ENCODE measurements at regions not wholly inside any gene's neighbourhood (a gene's known extent, or its start where the extent isn't known, plus 50 kb on each side); places are given as distances from the start of the nearest gene placed in this dataset.

GRCh38 chr1:70495370-70495769 is 84.3 kb downstream of the CTH start:
- no peak overlapping the region for H2AK5ac ChIP-seq (ENCODE audit: low read depth, low read length)
- no peaks in the 10 kb centered on the region for H3K9me3 ChIP-seq (ENCODE audit: insufficient read depth in 2 of 2, low read depth in 1 of 2, low read length in 1 of 2)
- H3K4me3 ChIP-seq (ENCODE audit: extremely low read depth in 1 of 4, insufficient read depth in 2 of 4, low read depth in 3 of 4, low read length in 4 of 4), result no peak overlapping the region
- H3K9ac ChIP-seq (replicated peaks in 1 of 4; ENCODE audit: extremely low read depth in 1 of 4, low read depth in 3 of 4, low read length in 3 of 4), result no peak overlapping the region
- no peak overlapping the region for H2BK5ac ChIP-seq (ENCODE audit: low read depth, low read length)
- no peaks in the 10 kb centered on the region for H3K36me3 ChIP-seq (ENCODE audit: control insufficient read depth in 2 of 4, insufficient read depth in 4 of 4, low read length in 3 of 4)
- no peak overlapping the region for H2AFZ ChIP-seq (ENCODE audit: low read length)
- no peak overlapping the region for H3K4me2 ChIP-seq (ENCODE audit: insufficient read depth in 1 of 2, low read depth in 2 of 2, low read length in 2 of 2)
- H2BK12ac ChIP-seq (ENCODE audit: low read depth, low read length), result no peak overlapping the region
- H2BK120ac ChIP-seq (replicated peaks; ENCODE audit: low read depth, low read length), result no peak overlapping the region
- H3K23me2 ChIP-seq (ENCODE audit: low read depth, low read length), result no peaks in the 10 kb centered on the region; the same call in 1 of the 2 replicates
- H3K18ac ChIP-seq (ENCODE audit: extremely low read depth, low read length), result no peak overlapping the region
- H3K27me3 ChIP-seq (replicated peaks in 1 of 4; ENCODE audit: control insufficient read depth in 3 of 4, extremely low read depth in 1 of 4, insufficient read depth in 3 of 4, low read length in 3 of 4), result no peaks in the 10 kb centered on the region
- no peaks in the 10 kb centered on the region for H3K79me2 ChIP-seq (ENCODE audit: control insufficient read depth in 1 of 2, insufficient read depth in 2 of 2, low read length in 2 of 2)
- no peaks in the 10 kb centered on the region for H4K20me1 ChIP-seq (replicated peaks in 1 of 2; ENCODE audit: control insufficient read depth in 1 of 2, insufficient read depth in 2 of 2, low read length in 2 of 2)
- TF ChIP-seq HDAC6 (IDR thresholded peaks at IDR 0.05; ENCODE audit: low read depth, low read length), result no peak
- TF ChIP-seq RFX5 (IDR thresholded peaks at IDR 0.05; ENCODE audit: borderline replicate concordance, low read depth, low read length), result no peak
- TF ChIP-seq TEAD4 (IDR thresholded peaks at IDR 0.05; ENCODE audit: low read depth, low read length), result no peak
- TF ChIP-seq EP300 (IDR thresholded peaks at IDR 0.05; ENCODE audit: borderline replicate concordance in 1 of 2, low read depth in 2 of 2, low read length in 2 of 2), result no peak
- TF ChIP-seq, protein P1, sequence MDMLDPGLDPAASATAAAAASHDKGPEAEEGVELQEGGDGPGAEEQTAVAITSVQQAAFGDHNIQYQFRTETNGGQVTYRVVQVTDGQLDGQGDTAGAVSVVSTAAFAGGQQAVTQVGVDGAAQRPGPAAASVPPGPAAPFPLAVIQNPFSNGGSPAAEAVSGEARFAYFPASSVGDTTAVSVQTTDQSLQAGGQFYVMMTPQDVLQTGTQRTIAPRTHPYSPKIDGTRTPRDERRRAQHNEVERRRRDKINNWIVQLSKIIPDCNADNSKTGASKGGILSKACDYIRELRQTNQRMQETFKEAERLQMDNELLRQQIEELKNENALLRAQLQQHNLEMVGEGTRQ (IDR thresholded peaks at IDR 0.05; ENCODE audit: low read length), result no peak
- no peak for TF ChIP-seq GABPA (IDR thresholded peaks at IDR 0.05; ENCODE audit: borderline replicate concordance, insufficient read depth, low read length)
- no peak for TF ChIP-seq FOSL1 (IDR thresholded peaks at IDR 0.05; ENCODE audit: insufficient read depth, low read depth, low read length)
- TF ChIP-seq SP4 (IDR thresholded peaks at IDR 0.05; ENCODE audit: low read length), result no peak
- TF ChIP-seq KDM1A (IDR thresholded peaks at IDR 0.05; ENCODE audit: borderline replicate concordance, low read length), result no peak
- TF ChIP-seq RAD21 (IDR thresholded peaks at IDR 0.05 in 1 of 2, conservative IDR thresholded peaks at IDR 0.05 in 1 of 2; ENCODE audit: low read depth in 2 of 2, low read length in 2 of 2), result no peak
- no peak for TF ChIP-seq JUN (IDR thresholded peaks at IDR 0.05; ENCODE audit: low read depth, low read length)
- no peak for TF ChIP-seq CHD1 (IDR thresholded peaks at IDR 0.05; ENCODE audit: low read depth, low read length)
- TF ChIP-seq PHF8 (conservative IDR thresholded peaks at IDR 0.05; ENCODE audit: low read depth, low read length), result no peak
- H2BK15ac ChIP-seq (ENCODE audit: low read length), result no peak overlapping the region
- FAIRE-seq, result no peak
- H3K14ac ChIP-seq (ENCODE audit: insufficient read length), result no peak overlapping the region
- POLR2A ChIA-PET (ENCODE audit: partially characterized antibody), result interaction anchor here (1.4 to 2.0 kb wide), 2 partner anchors 17 to 84 kb away, joined by 4 to 5 read pairs; partner anchors contain the start of gene CTH
- H3K4ac ChIP-seq (replicated peaks; ENCODE audit: insufficient read length, low read depth, low read length), result no peak overlapping the region
- no peak overlapping the region for H3K27ac ChIP-seq (ENCODE audit: low read depth, low read length)
- no peak overlapping the region for H4K91ac ChIP-seq (replicated peaks; ENCODE audit: insufficient read length, low read length)
- no peak for DNase-seq (ENCODE audit: low read depth in 1 of 2, low spot score in 2 of 2)
- H3K56ac ChIP-seq (replicated peaks; ENCODE audit: insufficient read length, low read depth, low read length), result no peak overlapping the region
- CTCF ChIA-PET (ENCODE audit: partially characterized antibody), result interaction anchor here (1.7 kb wide), 1 partner anchor 14 kb away, joined by 4 read pairs; no protein-coding TSS in a partner anchor
- H3K23ac ChIP-seq (ENCODE audit: insufficient read length), result no peak overlapping the region
- no peaks in the 10 kb centered on the region for H3K4me1 ChIP-seq (replicated peaks in 1 of 4; ENCODE audit: control insufficient read depth in 3 of 4, insufficient read depth in 4 of 4, low read length in 3 of 4)
- 91% methylated on average over 2 of the region's 2 CpGs; no CpG with 5 or more reads in 1 of the 2 experiments for WGBS, 2 experiments (ENCODE audit: extremely low coverage in 1 of 2, insufficient coverage in 1 of 2, insufficient read length in 1 of 2, insufficient replicate concordance in 2 of 2, low coverage in 1 of 2, low lambda C conversion rate in 2 of 2, missing lambda C conversion rate in 1 of 2)
- no peak overlapping the region for H4K8ac ChIP-seq (ENCODE audit: extremely low read depth, insufficient read depth, low read length)
- H2BK20ac ChIP-seq (ENCODE audit: low read length), result no peak overlapping the region
- H4K5ac ChIP-seq (ENCODE audit: insufficient read length, low read depth, low read length), result no peak overlapping the region
- no peaks in the 10 kb centered on the region for H3K79me1 ChIP-seq (ENCODE audit: low read depth, low read length)
